ENCODE measurements at regions not wholly inside any gene's neighbourhood (a gene's known extent, or its start where the extent isn't known, plus 50 kb on each side); places are given as distances from the start of the nearest gene placed in this dataset.

- no peaks in the 10 kb centered on the region for H3K4me1 ChIP-seq (ENCODE audit: control insufficient read depth, extremely low read depth, insufficient read depth, low read length)
- no peaks in the 10 kb centered on the region for H4K20me1 ChIP-seq (ENCODE audit: control insufficient read depth, extremely low read depth, insufficient read depth, low read length)
- no peaks in the 10 kb centered on the region for H3K9me1 ChIP-seq (ENCODE audit: control insufficient read depth, extremely low read depth, insufficient read depth, low read length)
- H3K36me3 ChIP-seq (ENCODE audit: control insufficient read depth in 2 of 2, extremely low read depth in 1 of 2, insufficient read depth in 2 of 2, low read length in 2 of 2), result no peaks in the 10 kb centered on the region
- no peak overlapping the region for H2AFZ ChIP-seq (ENCODE audit: control insufficient read depth, low read length)
- dilution Hi-C loops (cut with MboI; ENCODE audit: extremely low pct_ligation_motif_present, low sequenced_read_pairs), result no loop called here
- no peaks in the 10 kb centered on the region for H3K9me3 ChIP-seq (ENCODE audit: control insufficient read depth, low read depth, low read length)
- H3K27me3 ChIP-seq (ENCODE audit: control insufficient read depth, extremely low read depth, insufficient read depth, low read length), result peaks cover 5% of the 10 kb centered on the region
- no peak overlapping the region for H3K4me3 ChIP-seq (ENCODE audit: control insufficient read depth in 2 of 3, extremely low read depth in 1 of 3, insufficient read depth in 2 of 3, low read depth in 1 of 3, low read length in 3 of 3)
- DNase-seq (ENCODE audit: low read depth, low spot score) (no peak), FAIRE-seq (no peak)
- H3K79me2 ChIP-seq (ENCODE audit: control insufficient read depth, insufficient read depth, low read length), result no peaks in the 10 kb centered on the region
- no peak for TF ChIP-seq EZH2 (IDR thresholded peaks at IDR 0.05; ENCODE audit: low read length)
- TF ChIP-seq, protein P1, sequence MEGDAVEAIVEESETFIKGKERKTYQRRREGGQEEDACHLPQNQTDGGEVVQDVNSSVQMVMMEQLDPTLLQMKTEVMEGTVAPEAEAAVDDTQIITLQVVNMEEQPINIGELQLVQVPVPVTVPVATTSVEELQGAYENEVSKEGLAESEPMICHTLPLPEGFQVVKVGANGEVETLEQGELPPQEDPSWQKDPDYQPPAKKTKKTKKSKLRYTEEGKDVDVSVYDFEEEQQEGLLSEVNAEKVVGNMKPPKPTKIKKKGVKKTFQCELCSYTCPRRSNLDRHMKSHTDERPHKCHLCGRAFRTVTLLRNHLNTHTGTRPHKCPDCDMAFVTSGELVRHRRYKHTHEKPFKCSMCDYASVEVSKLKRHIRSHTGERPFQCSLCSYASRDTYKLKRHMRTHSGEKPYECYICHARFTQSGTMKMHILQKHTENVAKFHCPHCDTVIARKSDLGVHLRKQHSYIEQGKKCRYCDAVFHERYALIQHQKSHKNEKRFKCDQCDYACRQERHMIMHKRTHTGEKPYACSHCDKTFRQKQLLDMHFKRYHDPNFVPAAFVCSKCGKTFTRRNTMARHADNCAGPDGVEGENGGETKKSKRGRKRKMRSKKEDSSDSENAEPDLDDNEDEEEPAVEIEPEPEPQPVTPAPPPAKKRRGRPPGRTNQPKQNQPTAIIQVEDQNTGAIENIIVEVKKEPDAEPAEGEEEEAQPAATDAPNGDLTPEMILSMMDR (optimal IDR thresholded peaks at IDR 0.05 in 1 of 3, IDR thresholded peaks at IDR 0.05 in 1 of 3, conservative IDR thresholded peaks at IDR 0.05 in 1 of 3; ENCODE audit: extremely low read depth in 1 of 3, insufficient read depth in 2 of 3, low read length in 3 of 3), result no peak
- H3K4me2 ChIP-seq (ENCODE audit: control insufficient read depth, extremely low read depth, insufficient read depth, low read depth, low read length), result no peak overlapping the region
- H3K9ac ChIP-seq (ENCODE audit: control insufficient read depth, extremely low read depth, insufficient read depth, low read length), result no peak overlapping the region
- H3K27ac ChIP-seq (ENCODE audit: control insufficient read depth, insufficient read depth, low read length), result no peak overlapping the region
Observed at GRCh38 chr10:44284198-44285084, 100.5 kb downstream of the CXCL12 start.

DNA sequence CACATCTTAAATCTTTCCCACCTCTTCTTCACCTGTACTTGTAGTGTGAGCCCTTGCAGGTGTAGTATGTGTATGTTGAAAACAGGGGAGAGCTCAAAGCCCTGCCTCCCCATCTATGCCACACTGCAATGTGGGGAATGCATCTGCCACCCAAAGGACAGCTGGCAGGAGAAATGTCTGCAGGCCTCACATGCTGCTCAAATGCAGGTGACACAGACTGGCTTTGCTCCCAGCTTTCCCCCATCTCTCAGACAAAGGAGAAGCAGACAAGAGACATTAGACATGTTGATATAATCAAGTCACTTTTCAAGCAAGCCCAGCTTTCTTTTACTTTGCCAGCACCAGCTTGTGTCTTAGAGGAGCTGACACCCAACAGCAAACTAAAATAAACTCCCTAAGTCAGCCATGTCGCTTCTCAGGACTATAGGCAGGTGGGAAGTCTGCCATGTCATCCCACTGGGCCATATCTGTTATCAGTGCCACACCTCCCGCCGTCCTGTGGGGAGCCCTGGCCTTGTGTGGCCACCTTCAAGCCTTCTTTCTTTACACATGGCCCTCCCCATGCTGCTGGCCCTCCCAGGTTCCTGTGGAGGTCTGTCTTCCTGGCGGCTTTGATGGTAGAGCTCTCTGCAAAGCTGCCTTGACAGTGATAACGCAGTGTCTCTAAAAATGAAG lies 102.1 kb downstream of the CXCL12 start:
- dilution Hi-C loops (cut with MboI; ENCODE audit: extremely low pct_ligation_motif_present, low sequenced_read_pairs), result no loop called here
- H4K20me1 ChIP-seq (ENCODE audit: control insufficient read depth, extremely low read depth, insufficient read depth, low read length), result no peaks in the 10 kb centered on the region

More for the DNA sequence above, 102.1 kb downstream of the CXCL12 start:
- no peak overlapping the region for H3K9ac ChIP-seq (ENCODE audit: control insufficient read depth, extremely low read depth, insufficient read depth, low read length)
- no peak overlapping the region for H3K4me3 ChIP-seq (ENCODE audit: control insufficient read depth in 2 of 3, extremely low read depth in 1 of 3, insufficient read depth in 2 of 3, low read depth in 1 of 3, low read length in 3 of 3)
- no peaks in the 10 kb centered on the region for H3K9me3 ChIP-seq (ENCODE audit: control insufficient read depth, low read depth, low read length)
- H3K9me1 ChIP-seq (ENCODE audit: control insufficient read depth, extremely low read depth, insufficient read depth, low read length), result no peaks in the 10 kb centered on the region
- H3K79me2 ChIP-seq (ENCODE audit: control insufficient read depth, insufficient read depth, low read length), result no peaks in the 10 kb centered on the region
- no peak overlapping the region for H2AFZ ChIP-seq (ENCODE audit: control insufficient read depth, low read length)
- no peaks in the 10 kb centered on the region for H3K4me1 ChIP-seq (ENCODE audit: control insufficient read depth, extremely low read depth, insufficient read depth, low read length)
- no peaks in the 10 kb centered on the region for H3K36me3 ChIP-seq (ENCODE audit: control insufficient read depth in 2 of 2, extremely low read depth in 1 of 2, insufficient read depth in 2 of 2, low read length in 2 of 2)
- no peak for DNase-seq (ENCODE audit: low read depth, low spot score)
- no peak for TF ChIP-seq EZH2 (IDR thresholded peaks at IDR 0.05; ENCODE audit: low read length)
- TF ChIP-seq, protein P1 (optimal IDR thresholded peaks at IDR 0.05 in 1 of 3, IDR thresholded peaks at IDR 0.05 in 1 of 3, conservative IDR thresholded peaks at IDR 0.05 in 1 of 3; ENCODE audit: extremely low read depth in 1 of 3, insufficient read depth in 2 of 3, low read length in 3 of 3), result no peak
- peaks cover 5% of the 10 kb centered on the region for H3K27me3 ChIP-seq (ENCODE audit: control insufficient read depth, extremely low read depth, insufficient read depth, low read length)
- no peak overlapping the region for H3K4me2 ChIP-seq (ENCODE audit: control insufficient read depth, extremely low read depth, insufficient read depth, low read depth, low read length)
- FAIRE-seq, result no peak
- no peak overlapping the region for H3K27ac ChIP-seq (ENCODE audit: control insufficient read depth, insufficient read depth, low read length)
